ENCODE measurements at regions not wholly inside any gene's neighbourhood (a gene's known extent, or its start where the extent isn't known, plus 50 kb on each side); places are given as distances from the start of the nearest gene placed in this dataset.

DNA sequence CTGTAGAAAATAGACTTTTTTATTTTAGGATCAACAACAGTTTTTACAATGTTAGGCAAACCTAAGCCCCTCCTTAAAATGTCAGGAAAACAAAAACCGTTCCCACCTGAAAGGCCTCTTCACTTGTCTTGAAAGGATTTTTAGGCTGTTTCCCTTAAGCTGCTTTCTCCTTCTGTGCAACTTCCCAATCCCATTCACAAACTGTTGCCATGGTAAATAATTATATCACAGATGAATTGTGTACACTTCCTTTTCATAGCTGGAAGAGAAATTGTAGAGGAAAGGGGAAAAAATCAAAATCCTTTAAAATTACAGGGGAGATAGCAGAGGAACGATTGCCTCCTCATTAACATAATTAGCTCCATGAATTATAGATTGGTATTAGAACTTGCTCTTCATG lies 1488.0 kb upstream of the CELF4 start:
- no peaks in the 10 kb centered on the region for H3K27me3 Mint-ChIP-seq (ENCODE audit: insufficient read depth, unreplicated experiment)
- BruUV-seq (replicated peaks), result no TSS peak
- Histone ChIP-seq H3K36me3 (ENCODE audit: control insufficient read depth, insufficient read depth, low read length) (no peaks in the 10 kb centered on the region), H3K27me3 (replicated peaks; ENCODE audit: control insufficient read depth, insufficient read depth, low read length) (no peaks in the 10 kb centered on the region), H3K4me1 (no peaks in the 10 kb centered on the region), H3K9me3 (no peaks in the 10 kb centered on the region), H3K4me3 (ENCODE audit: low read depth, low read length) (no peak overlapping the region)
- no peaks in the 10 kb centered on the region for H3K9me3 Mint-ChIP-seq (ENCODE audit: unreplicated experiment)
- intact Hi-C loops (cut with micrococcal nuclease; ENCODE audit: unreplicated experiment), result no loop called here
- no peak for DNase-seq
- TF ChIP-seq, protein P1, sequence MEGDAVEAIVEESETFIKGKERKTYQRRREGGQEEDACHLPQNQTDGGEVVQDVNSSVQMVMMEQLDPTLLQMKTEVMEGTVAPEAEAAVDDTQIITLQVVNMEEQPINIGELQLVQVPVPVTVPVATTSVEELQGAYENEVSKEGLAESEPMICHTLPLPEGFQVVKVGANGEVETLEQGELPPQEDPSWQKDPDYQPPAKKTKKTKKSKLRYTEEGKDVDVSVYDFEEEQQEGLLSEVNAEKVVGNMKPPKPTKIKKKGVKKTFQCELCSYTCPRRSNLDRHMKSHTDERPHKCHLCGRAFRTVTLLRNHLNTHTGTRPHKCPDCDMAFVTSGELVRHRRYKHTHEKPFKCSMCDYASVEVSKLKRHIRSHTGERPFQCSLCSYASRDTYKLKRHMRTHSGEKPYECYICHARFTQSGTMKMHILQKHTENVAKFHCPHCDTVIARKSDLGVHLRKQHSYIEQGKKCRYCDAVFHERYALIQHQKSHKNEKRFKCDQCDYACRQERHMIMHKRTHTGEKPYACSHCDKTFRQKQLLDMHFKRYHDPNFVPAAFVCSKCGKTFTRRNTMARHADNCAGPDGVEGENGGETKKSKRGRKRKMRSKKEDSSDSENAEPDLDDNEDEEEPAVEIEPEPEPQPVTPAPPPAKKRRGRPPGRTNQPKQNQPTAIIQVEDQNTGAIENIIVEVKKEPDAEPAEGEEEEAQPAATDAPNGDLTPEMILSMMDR (IDR thresholded peaks at IDR 0.05; ENCODE audit: insufficient read depth in 1 of 2, low read depth in 1 of 2, low read length in 1 of 2, severe bottlenecking in 1 of 2, unreplicated experiment in 1 of 2), result no peak
- no peak overlapping the region for H3K27ac Mint-ChIP-seq (ENCODE audit: unreplicated experiment)
- CTCF ChIA-PET, result no interaction called here
- no peak overlapping the region for H3K4me3 Mint-ChIP-seq (ENCODE audit: unreplicated experiment)
- H3K4me1 Mint-ChIP-seq (ENCODE audit: low read depth, unreplicated experiment), result no peaks in the 10 kb centered on the region
- POLR2A ChIA-PET, result no interaction called here
- H3K36me3 Mint-ChIP-seq (ENCODE audit: insufficient read depth, unreplicated experiment), result no peaks in the 10 kb centered on the region

DNA sequence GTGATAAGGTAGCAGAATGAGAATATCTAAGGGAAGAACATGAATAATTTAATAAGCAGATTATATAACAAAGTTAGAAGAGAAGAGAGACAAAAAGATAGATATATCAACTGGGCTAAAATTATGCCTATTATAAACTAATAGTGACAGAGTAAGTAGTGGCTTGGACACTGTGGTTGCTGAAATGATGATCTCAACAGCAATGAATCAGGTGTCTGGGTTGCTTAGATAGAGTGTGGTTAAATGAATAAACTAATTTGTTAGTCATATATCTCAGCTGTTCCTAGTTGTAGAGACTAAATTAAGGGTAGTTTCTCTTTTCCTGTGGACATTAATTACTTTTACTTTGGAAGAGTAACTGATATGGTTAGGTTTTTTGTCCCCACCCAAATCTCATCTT lies 1485.4 kb upstream of the CELF4 start:
- no peak for DNase-seq
- BruUV-seq (replicated peaks), result no TSS peak

DNA sequence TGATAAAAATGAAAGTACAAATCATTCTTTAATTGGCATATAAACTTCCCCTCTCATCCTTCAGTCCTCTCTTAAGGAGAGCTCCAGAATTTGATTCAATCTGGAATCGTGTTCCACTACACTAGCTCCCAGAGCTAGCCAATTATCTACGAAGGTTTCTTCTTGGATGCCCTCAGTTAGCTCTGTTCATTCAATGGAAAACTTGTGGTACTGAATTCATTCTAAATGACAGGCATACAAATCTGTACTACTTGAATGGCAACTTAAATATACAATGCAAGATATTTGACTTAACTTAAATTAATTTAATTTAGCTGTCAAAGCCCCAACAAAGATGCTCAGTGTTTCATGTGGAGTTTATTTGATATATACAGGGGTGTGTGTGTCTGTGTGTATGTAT lies 1474.2 kb upstream of the CELF4 start:
- H3K9me3 ChIP-seq, result no peaks in the 10 kb centered on the region
- Mint-ChIP-seq H3K9me3 (ENCODE audit: unreplicated experiment) (no peaks in the 10 kb centered on the region), H3K27ac (ENCODE audit: unreplicated experiment) (no peak overlapping the region), H3K4me1 (ENCODE audit: low read depth, unreplicated experiment) (no peaks in the 10 kb centered on the region), H3K4me3 (ENCODE audit: unreplicated experiment) (no peak overlapping the region), H3K27me3 (ENCODE audit: insufficient read depth, unreplicated experiment) (peaks cover 4% of the 10 kb centered on the region), H3K36me3 (ENCODE audit: insufficient read depth, unreplicated experiment) (no peaks in the 10 kb centered on the region)
- H3K27me3 ChIP-seq (replicated peaks; ENCODE audit: control insufficient read depth, insufficient read depth, low read length), result no peaks in the 10 kb centered on the region
- ChIA-PET CTCF (no interaction called here), POLR2A (no interaction called here)
- intact Hi-C loops (cut with micrococcal nuclease; ENCODE audit: unreplicated experiment), result no loop called here
- no peaks in the 10 kb centered on the region for H3K4me1 ChIP-seq
- H3K36me3 ChIP-seq (ENCODE audit: control insufficient read depth, insufficient read depth, low read length), result no peaks in the 10 kb centered on the region
- DNase-seq, result no peak
- TF ChIP-seq, protein P1 (IDR thresholded peaks at IDR 0.05; ENCODE audit: insufficient read depth in 1 of 2, low read depth in 1 of 2, low read length in 1 of 2, severe bottlenecking in 1 of 2, unreplicated experiment in 1 of 2), result no peak
- BruUV-seq (replicated peaks), result no TSS peak
- no peak overlapping the region for H3K4me3 ChIP-seq (ENCODE audit: low read depth, low read length)

More for the DNA sequence above, 1485.4 kb upstream of the CELF4 start:
- intact Hi-C loops (cut with micrococcal nuclease; ENCODE audit: unreplicated experiment), result no loop called here
- Histone ChIP-seq H3K9me3 (no peaks in the 10 kb centered on the region), H3K36me3 (ENCODE audit: control insufficient read depth, insufficient read depth, low read length) (no peaks in the 10 kb centered on the region), H3K27me3 (replicated peaks; ENCODE audit: control insufficient read depth, insufficient read depth, low read length) (no peaks in the 10 kb centered on the region), H3K4me3 (ENCODE audit: low read depth, low read length) (no peak overlapping the region), H3K4me1 (no peaks in the 10 kb centered on the region)
- Mint-ChIP-seq H3K4me1 (ENCODE audit: low read depth, unreplicated experiment) (no peaks in the 10 kb centered on the region), H3K27me3 (ENCODE audit: insufficient read depth, unreplicated experiment) (no peaks in the 10 kb centered on the region), H3K36me3 (ENCODE audit: insufficient read depth, unreplicated experiment) (no peaks in the 10 kb centered on the region), H3K9me3 (ENCODE audit: unreplicated experiment) (no peaks in the 10 kb centered on the region), H3K27ac (ENCODE audit: unreplicated experiment) (no peak overlapping the region), H3K4me3 (ENCODE audit: unreplicated experiment) (no peak overlapping the region)
- POLR2A ChIA-PET, result no interaction called here
- TF ChIP-seq, protein P1 (IDR thresholded peaks at IDR 0.05; ENCODE audit: insufficient read depth in 1 of 2, low read depth in 1 of 2, low read length in 1 of 2, severe bottlenecking in 1 of 2, unreplicated experiment in 1 of 2), result no peak
- CTCF ChIA-PET, result no interaction called here

Data from Caco-2 (cell line).